Loucy (cell line): ENCODE measurements at regions not wholly inside any gene's neighbourhood (a gene's known extent, or its start where the extent isn't known, plus 50 kb on each side); places are given as distances from the start of the nearest gene placed in this dataset.
A peak's percentile ranks its signal among the peaks of the same experiment; 100 is the strongest.

Experiments used
- H2AFZ ChIP-seq: fragments of 200-600 bp; sonication (generic); 2 replicates; pipeline ENCODE4 v1.6.0; 2016; ENCODE audit warnings: antibody characterized with exemption, mild to moderate bottlenecking, low read length, moderate library complexity
- H3F3A ChIP-seq: fragments of 200-600 bp; 2 replicates; pipeline ENCODE4 v1.6.0; 2016; ENCODE audit warnings: antibody characterized with exemption, low read depth, mild to moderate bottlenecking
- H3K27me3 ChIP-seq: fragments of 200-600 bp; sonication (generic); 2 replicates; pipeline ENCODE4 v1.6.1; 2014; ENCODE audit warnings: low read length, mild to moderate bottlenecking; ENCODE audit not compliant: insufficient read depth, poor library complexity, severe bottlenecking
- H3K36me3 ChIP-seq: fragments of 200-600 bp; sonication (generic); 2 replicates; pipeline ENCODE4 v1.6.1; 2016; ENCODE audit warnings: low read length; ENCODE audit not compliant: insufficient read depth
- H3K4me1 ChIP-seq: fragments of 200-600 bp; sonication (generic); 2 replicates; pipeline ENCODE4 v1.5.1; 2014; ENCODE audit warnings: low read length, mild to moderate bottlenecking; ENCODE audit not compliant: insufficient read depth, poor library complexity, severe bottlenecking
- H3K4me2 ChIP-seq: fragments of 200-600 bp; sonication (generic); 2 replicates; pipeline ENCODE4 v1.6.0; 2014; ENCODE audit warnings: antibody characterized with exemption, low read length, low read depth, mild to moderate bottlenecking; ENCODE audit not compliant: poor library complexity, severe bottlenecking
- H3K4me3 ChIP-seq: fragments of 200-600 bp; sonication (generic); 2 replicates; pipeline ENCODE4 v1.5.1; 2014; ENCODE audit warnings: low read length, mild to moderate bottlenecking, mixed read lengths; ENCODE audit not compliant: poor library complexity, severe bottlenecking
- H3K79me2 ChIP-seq: fragments of 200-600 bp; sonication (generic); 2 replicates; pipeline ENCODE4 v1.6.1; 2014; ENCODE audit warnings: low read length; ENCODE audit not compliant: insufficient read depth
- H3K9ac ChIP-seq: fragments of 200-600 bp; sonication (generic); 2 replicates; pipeline ENCODE4 v1.6.0; 2014; ENCODE audit warnings: mild to moderate bottlenecking, low read depth, low read length, moderate library complexity; ENCODE audit not compliant: poor library complexity, severe bottlenecking
- H3K9me2 ChIP-seq: fragments of 200-600 bp; sonication (generic); replicated peaks from 2 replicates; pipeline ENCODE4 v1.6.1; 2016; ENCODE audit warnings: low read depth, low read length, mixed read lengths
- H3K9me3 ChIP-seq: fragments of 200-600 bp; sonication (generic); 2 replicates; pipeline ENCODE4 v1.6.1; 2014; ENCODE audit warnings: mild to moderate bottlenecking, antibody characterized with exemption, low read length, low read depth; ENCODE audit not compliant: insufficient read depth
- H4K20me1 ChIP-seq: fragments of 200-600 bp; sonication (generic); 2 replicates; pipeline ENCODE4 v1.6.0; 2014; ENCODE audit warnings: antibody characterized with exemption, low read length, mild to moderate bottlenecking; ENCODE audit not compliant: insufficient read depth, poor library complexity, severe bottlenecking
- EZH2phosphoT487 ChIP-seq: fragments of 200-600 bp; IDR thresholded peaks from 2 replicates; pipeline ENCODE4 v1.6.1; 2018; ENCODE audit warnings: antibody characterized with exemption, mild to moderate bottlenecking, moderate library complexity, borderline replicate concordance
- TF ChIP-seq, protein P1 (sequence below): fragments of 200-600 bp; sonication (generic); conservative IDR thresholded peaks from 2 replicates; pipeline ENCODE4 v1.5.1; 2014; ENCODE audit warnings: mild to moderate bottlenecking, antibody characterized with exemption, low read length

DNA sequence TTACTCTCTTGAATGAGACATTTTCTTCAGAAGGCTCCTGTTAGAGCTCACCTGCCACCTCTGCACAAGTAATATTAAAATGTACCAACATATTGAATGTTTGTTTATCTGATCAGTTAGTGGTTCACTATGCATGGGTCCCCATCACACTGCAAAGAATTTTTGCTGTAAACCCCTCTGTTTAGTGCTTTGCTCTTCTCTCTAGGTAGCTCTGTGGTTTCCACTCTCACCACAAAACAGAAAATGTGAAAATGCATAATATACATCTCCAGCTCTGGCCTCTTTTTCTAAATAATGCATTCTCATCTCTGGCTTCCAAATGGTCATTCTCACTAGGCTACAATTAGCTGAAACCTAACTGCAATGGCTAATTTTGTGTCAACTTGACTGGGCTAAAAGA, 176.7 kb downstream of the TRIM33 start:
- H4K20me1 ChIP-seq: no peaks in the 10 kb centered on the region
- H3K36me3 ChIP-seq: no peaks in the 10 kb centered on the region
- H3K4me1 ChIP-seq: no peaks in the 10 kb centered on the region
- no peaks in the 10 kb centered on the region for H3K9me2 ChIP-seq
- peaks cover 19% of the 10 kb centered on the region for H3K27me3 ChIP-seq
- H2AFZ ChIP-seq: no peak overlapping the region
- no peak for TF ChIP-seq EZH2phosphoT487
- TF ChIP-seq, protein P1, sequence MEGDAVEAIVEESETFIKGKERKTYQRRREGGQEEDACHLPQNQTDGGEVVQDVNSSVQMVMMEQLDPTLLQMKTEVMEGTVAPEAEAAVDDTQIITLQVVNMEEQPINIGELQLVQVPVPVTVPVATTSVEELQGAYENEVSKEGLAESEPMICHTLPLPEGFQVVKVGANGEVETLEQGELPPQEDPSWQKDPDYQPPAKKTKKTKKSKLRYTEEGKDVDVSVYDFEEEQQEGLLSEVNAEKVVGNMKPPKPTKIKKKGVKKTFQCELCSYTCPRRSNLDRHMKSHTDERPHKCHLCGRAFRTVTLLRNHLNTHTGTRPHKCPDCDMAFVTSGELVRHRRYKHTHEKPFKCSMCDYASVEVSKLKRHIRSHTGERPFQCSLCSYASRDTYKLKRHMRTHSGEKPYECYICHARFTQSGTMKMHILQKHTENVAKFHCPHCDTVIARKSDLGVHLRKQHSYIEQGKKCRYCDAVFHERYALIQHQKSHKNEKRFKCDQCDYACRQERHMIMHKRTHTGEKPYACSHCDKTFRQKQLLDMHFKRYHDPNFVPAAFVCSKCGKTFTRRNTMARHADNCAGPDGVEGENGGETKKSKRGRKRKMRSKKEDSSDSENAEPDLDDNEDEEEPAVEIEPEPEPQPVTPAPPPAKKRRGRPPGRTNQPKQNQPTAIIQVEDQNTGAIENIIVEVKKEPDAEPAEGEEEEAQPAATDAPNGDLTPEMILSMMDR: no peak
- H3K9ac ChIP-seq: no peak overlapping the region
- H3K9me3 ChIP-seq: no peaks in the 10 kb centered on the region
- peak overlapping the region; percentile 19 for H3K4me2 ChIP-seq
- no peak overlapping the region for H3K4me3 ChIP-seq
- H3F3A ChIP-seq: no peaks in the 10 kb centered on the region
- no peaks in the 10 kb centered on the region for H3K79me2 ChIP-seq

DNA sequence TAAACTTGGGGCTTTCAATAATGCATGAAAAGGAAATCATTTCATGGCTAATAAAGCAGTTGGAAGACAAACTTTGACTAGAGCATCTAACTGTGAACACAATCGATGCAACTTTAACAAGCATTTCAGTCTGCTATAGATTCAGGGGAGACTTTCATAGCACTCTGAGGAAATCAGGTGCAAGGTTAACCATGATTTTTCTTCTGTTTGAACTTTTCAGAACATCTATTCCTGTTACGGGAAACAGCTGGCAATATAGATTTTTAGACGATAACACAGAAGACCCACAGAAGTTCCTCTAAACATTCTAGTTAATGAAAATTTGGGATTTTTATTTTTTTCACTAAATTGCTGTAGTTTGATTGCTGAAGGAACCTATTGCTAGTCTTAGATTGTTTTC, 177.3 kb downstream of the TRIM33 start:
- no peaks in the 10 kb centered on the region for H3K36me3 ChIP-seq
- no peak overlapping the region for H2AFZ ChIP-seq

DNA sequence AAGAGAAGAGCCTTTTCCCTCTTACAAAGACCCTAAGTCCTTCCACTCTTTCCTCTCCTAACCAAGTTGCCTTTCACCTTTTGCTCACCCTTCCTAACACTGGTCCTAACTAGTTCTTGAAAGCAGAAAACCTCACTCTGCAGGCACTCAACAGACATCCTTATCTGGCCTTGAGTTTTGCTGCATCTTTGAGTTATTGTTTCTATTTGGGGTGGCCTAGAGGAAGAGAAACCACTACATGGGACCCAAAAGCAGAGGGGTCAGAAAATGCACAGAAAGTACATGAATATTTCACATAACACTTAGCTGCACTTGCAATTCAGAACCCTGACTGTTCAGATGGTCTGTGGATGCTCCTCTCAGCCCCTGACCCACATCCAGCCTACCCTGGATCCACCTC, 178.3 kb upstream of the SYT6 start:
- no peaks in the 10 kb centered on the region for H4K20me1 ChIP-seq
- no peak overlapping the region for H2AFZ ChIP-seq
- H3K4me2 ChIP-seq: no peak overlapping the region
- H3F3A ChIP-seq: no peaks in the 10 kb centered on the region
- H3K4me1 ChIP-seq: no peaks in the 10 kb centered on the region
- TF ChIP-seq, protein P1: no peak
- TF ChIP-seq EZH2phosphoT487: no peak
- no peaks in the 10 kb centered on the region for H3K9me2 ChIP-seq
- H3K9ac ChIP-seq: no peak overlapping the region
- no peaks in the 10 kb centered on the region for H3K36me3 ChIP-seq
- peaks cover 7% of the 10 kb centered on the region for H3K27me3 ChIP-seq
- H3K4me3 ChIP-seq: no peak overlapping the region
- no peaks in the 10 kb centered on the region for H3K9me3 ChIP-seq
- H3K79me2 ChIP-seq: no peaks in the 10 kb centered on the region

More for the DNA sequence above, 177.3 kb downstream of the TRIM33 start:
- no peaks in the 10 kb centered on the region for H3K9me2 ChIP-seq
- no peak overlapping the region for H3K9ac ChIP-seq
- no peaks in the 10 kb centered on the region for H3K79me2 ChIP-seq
- peaks cover 13% of the 10 kb centered on the region for H3K27me3 ChIP-seq
- no peaks in the 10 kb centered on the region for H3F3A ChIP-seq
- no peaks in the 10 kb centered on the region for H3K9me3 ChIP-seq
- H4K20me1 ChIP-seq: no peaks in the 10 kb centered on the region
- TF ChIP-seq, protein P1: no peak
- no peak for TF ChIP-seq EZH2phosphoT487
- peak overlapping the region; percentile 19 for H3K4me2 ChIP-seq
- no peak overlapping the region for H3K4me3 ChIP-seq
- no peaks in the 10 kb centered on the region for H3K4me1 ChIP-seq
